CMK (cell line): ENCODE measurements at regions not wholly inside any gene's neighbourhood (a gene's known extent, or its start where the extent isn't known, plus 50 kb on each side); places are given as distances from the start of the nearest gene placed in this dataset.
"Not testable (repeated sequence)": the region's sequence is repeated elsewhere in the genome, so short reads cannot be mapped to it uniquely, and the experiment has no call there.

Experiments used
- DNase-seq: peaks from one replicate; pipeline ENCODE4 v3.0.0-alpha.2; 2010; ENCODE audit warnings: low read depth

GRCh38 chr13:67554746-67555452, 324.8 kb upstream of the PCDH9 start:
- no peak for DNase-seq

- DNase-seq: peak; percentile 82
Observed at GRCh38 chr13:67554286-67554685, 324.1 kb upstream of the PCDH9 start.

- no peak for DNase-seq
Observed at GRCh38 chr13:67549331-67549730, 319.2 kb upstream of the PCDH9 start.

GRCh38 chr13:67538906-67539305, 308.8 kb upstream of the PCDH9 start:
- no peak for DNase-seq

- DNase-seq: no peak
Observed at GRCh38 chr13:67520886-67521285, 290.8 kb upstream of the PCDH9 start.

- DNase-seq: no peak
Observed at GRCh38 chr13:67519356-67519755, 289.2 kb upstream of the PCDH9 start.

- DNase-seq: no peak
Observed at GRCh38 chr13:67518785-67519184, 288.6 kb upstream of the PCDH9 start.

GRCh38 chr13:67515895-67516294, 285.8 kb upstream of the PCDH9 start:
- DNase-seq: no peak

GRCh38 chr13:67509018-67509417, 278.9 kb upstream of the PCDH9 start:
- no peak for DNase-seq

GRCh38 chr13:67508275-67508674, 278.1 kb upstream of the PCDH9 start:
- DNase-seq: not testable (repeated sequence)

GRCh38 chr13:67506407-67506806, 276.3 kb upstream of the PCDH9 start:
- DNase-seq: no peak

GRCh38 chr13:67505376-67505775, 275.2 kb upstream of the PCDH9 start:
- DNase-seq: no peak

- DNase-seq: no peak
Observed at GRCh38 chr13:67498948-67499347, 268.8 kb upstream of the PCDH9 start.

GRCh38 chr13:67493835-67494234, 263.7 kb upstream of the PCDH9 start:
- DNase-seq: peak; percentile 68

GRCh38 chr13:67489016-67489415, 258.9 kb upstream of the PCDH9 start:
- DNase-seq: no peak

- DNase-seq: no peak
Observed at GRCh38 chr13:67481445-67481844, 251.3 kb upstream of the PCDH9 start.

- DNase-seq: no peak
Observed at GRCh38 chr13:67474115-67474514, 244.0 kb upstream of the PCDH9 start.

- no peak for DNase-seq
Observed at GRCh38 chr13:67469623-67470022, 239.5 kb upstream of the PCDH9 start.

- no peak for DNase-seq
Observed at GRCh38 chr13:67466569-67466968, 236.4 kb upstream of the PCDH9 start.

- no peak for DNase-seq
Observed at GRCh38 chr13:67464154-67464553, 234.0 kb upstream of the PCDH9 start.

GRCh38 chr13:67462098-67462497, 232.0 kb upstream of the PCDH9 start:
- DNase-seq: no peak

- DNase-seq: not testable (repeated sequence)
Observed at GRCh38 chr13:67452526-67452925, 222.4 kb upstream of the PCDH9 start.

- DNase-seq: no peak
Observed at GRCh38 chr13:67445436-67445835, 215.3 kb upstream of the PCDH9 start.

GRCh38 chr13:67443923-67444322, 213.8 kb upstream of the PCDH9 start:
- DNase-seq: no peak
